ENCODE measurements at regions not wholly inside any gene's neighbourhood (a gene's known extent, or its start where the extent isn't known, plus 50 kb on each side); places are given as distances from the start of the nearest gene placed in this dataset.

DNA sequence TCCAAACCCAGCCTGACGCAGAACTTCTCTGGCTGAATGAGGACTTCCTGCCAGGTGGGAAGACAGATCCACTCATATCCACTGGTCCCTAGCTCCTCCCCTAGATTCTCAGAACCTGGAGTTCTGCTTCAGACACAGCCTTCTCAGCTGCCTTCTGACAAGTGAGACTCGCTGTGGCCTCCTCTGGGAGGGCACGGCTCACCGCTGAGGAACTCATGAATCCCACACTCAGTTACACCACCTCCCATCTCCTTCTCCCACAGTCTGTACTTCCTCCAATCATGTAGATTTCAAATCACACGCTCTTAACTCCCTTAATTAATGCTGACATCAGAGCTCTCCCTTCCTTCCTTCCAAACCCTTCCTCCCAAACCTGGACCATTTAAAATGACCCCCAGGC, 86.4 kb upstream of the TMEM45B start:
- H3K4me1 ChIP-seq, result peaks cover 10% of the 10 kb centered on the region
- no peaks in the 10 kb centered on the region for H3K27me3 ChIP-seq
- TF ChIP-seq, protein P1, sequence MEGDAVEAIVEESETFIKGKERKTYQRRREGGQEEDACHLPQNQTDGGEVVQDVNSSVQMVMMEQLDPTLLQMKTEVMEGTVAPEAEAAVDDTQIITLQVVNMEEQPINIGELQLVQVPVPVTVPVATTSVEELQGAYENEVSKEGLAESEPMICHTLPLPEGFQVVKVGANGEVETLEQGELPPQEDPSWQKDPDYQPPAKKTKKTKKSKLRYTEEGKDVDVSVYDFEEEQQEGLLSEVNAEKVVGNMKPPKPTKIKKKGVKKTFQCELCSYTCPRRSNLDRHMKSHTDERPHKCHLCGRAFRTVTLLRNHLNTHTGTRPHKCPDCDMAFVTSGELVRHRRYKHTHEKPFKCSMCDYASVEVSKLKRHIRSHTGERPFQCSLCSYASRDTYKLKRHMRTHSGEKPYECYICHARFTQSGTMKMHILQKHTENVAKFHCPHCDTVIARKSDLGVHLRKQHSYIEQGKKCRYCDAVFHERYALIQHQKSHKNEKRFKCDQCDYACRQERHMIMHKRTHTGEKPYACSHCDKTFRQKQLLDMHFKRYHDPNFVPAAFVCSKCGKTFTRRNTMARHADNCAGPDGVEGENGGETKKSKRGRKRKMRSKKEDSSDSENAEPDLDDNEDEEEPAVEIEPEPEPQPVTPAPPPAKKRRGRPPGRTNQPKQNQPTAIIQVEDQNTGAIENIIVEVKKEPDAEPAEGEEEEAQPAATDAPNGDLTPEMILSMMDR (IDR thresholded peaks at IDR 0.05), result no peak
- TF ChIP-seq POLR2A (IDR thresholded peaks at IDR 0.05), result no peak
- no peaks in the 10 kb centered on the region for H3K36me3 ChIP-seq (replicated peaks in 1 of 2; ENCODE audit: insufficient read depth in 1 of 2, low read depth in 2 of 2)
- intact Hi-C loops (cut with DNase I), result no loop called here
- WGBS, 2 donors, result 71 to 74% methylated on average over 5 of the region's 5 CpGs
- H3K27ac ChIP-seq, result no peak overlapping the region
- ATAC-seq (no peak), DNase-seq (no peak)
- H3K4me3 ChIP-seq, result no peak overlapping the region
- no peaks in the 10 kb centered on the region for H3K9me3 ChIP-seq

DNA sequence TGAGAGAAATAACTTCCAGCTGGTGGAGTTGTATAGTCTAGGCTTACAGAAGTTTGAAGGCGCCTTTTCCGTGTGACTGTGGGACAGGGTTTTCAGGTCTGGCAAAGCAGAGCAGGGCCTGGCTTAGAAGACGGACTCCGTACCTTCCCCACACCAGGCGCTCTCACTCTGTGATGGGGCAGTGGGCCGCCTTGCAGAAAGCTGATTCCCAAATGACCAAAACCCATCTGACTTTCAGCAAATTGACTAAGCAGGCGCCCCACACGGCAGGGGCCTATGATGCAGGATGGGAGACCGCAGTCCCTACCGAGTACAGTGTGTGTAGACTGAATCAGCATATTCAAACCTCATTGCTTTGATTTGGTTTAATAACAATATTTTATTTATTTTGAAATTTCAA, 85.8 kb upstream of the TMEM45B start:
- ATAC-seq (no peak), DNase-seq (no peak)
- Histone ChIP-seq H3K4me3 (no peak overlapping the region), H3K27me3 (no peaks in the 10 kb centered on the region), H3K27ac (no peak overlapping the region), H3K9me3 (no peaks in the 10 kb centered on the region), H3K4me1 (peaks cover 10% of the 10 kb centered on the region), H3K36me3 (replicated peaks in 1 of 2; ENCODE audit: insufficient read depth in 1 of 2, low read depth in 2 of 2) (no peaks in the 10 kb centered on the region)
- WGBS, 2 donors, result 90 to 94% methylated on average over 10 of the region's 10 CpGs
- intact Hi-C loops (cut with DNase I), result no loop called here
- TF ChIP-seq, protein P1 (IDR thresholded peaks at IDR 0.05), result no peak
- no peak for TF ChIP-seq POLR2A (IDR thresholded peaks at IDR 0.05)

- ATAC-seq, result no peak
- no peak overlapping the region for H3K27ac ChIP-seq
- H3K4me1 ChIP-seq, result peaks cover 10% of the 10 kb centered on the region
- H3K36me3 ChIP-seq (replicated peaks in 1 of 2; ENCODE audit: insufficient read depth in 1 of 2, low read depth in 2 of 2), result no peaks in the 10 kb centered on the region
- H3K4me3 ChIP-seq, result no peak overlapping the region
- WGBS, 2 donors, result 42 to 47% methylated on average over 8 of the region's 8 CpGs
- intact Hi-C loops (cut with DNase I), result no loop called here
- no peaks in the 10 kb centered on the region for H3K27me3 ChIP-seq
- no peaks in the 10 kb centered on the region for H3K9me3 ChIP-seq
- TF ChIP-seq, protein P1 (IDR thresholded peaks at IDR 0.05), result no peak
- TF ChIP-seq POLR2A (IDR thresholded peaks at IDR 0.05), result no peak
- no peak for DNase-seq
Observed at GRCh38 chr11:129731316-129731715, 84.3 kb upstream of the TMEM45B start.

DNA sequence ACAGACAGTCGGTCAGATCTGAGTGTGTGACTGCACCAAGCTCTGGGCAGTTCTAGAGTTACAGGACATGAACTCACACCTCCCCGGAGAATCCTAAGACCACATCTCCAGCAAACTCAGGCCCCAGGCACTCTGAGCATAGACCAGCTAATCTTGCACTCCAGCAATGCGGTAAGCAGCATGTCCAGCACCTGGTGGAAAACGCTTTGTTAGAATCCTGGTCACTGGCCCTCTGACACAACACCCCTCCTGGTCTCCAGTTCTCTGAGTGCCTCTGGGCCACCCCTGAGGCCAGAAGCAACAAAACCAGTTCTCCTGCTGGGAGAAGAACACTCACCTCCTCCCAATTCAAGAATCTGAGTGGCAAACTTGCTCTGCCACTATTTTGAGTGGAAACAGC, 82.7 kb upstream of the TMEM45B start:
- DNase-seq (no peak), ATAC-seq (no peak)
- Histone ChIP-seq H3K4me3 (no peak overlapping the region), H3K36me3 (replicated peaks in 1 of 2; ENCODE audit: insufficient read depth in 1 of 2, low read depth in 2 of 2) (no peaks in the 10 kb centered on the region), H3K27ac (no peak overlapping the region), H3K4me1 (peaks cover 10% of the 10 kb centered on the region), H3K9me3 (no peaks in the 10 kb centered on the region), H3K27me3 (no peaks in the 10 kb centered on the region)
- 0 to 67% methylated on average over 1 to 4 of the region's 4 CpGs for WGBS, 2 donors
- TF ChIP-seq, protein P1 (IDR thresholded peaks at IDR 0.05), result no peak
- no peak for TF ChIP-seq POLR2A (IDR thresholded peaks at IDR 0.05)
- intact Hi-C loops (cut with DNase I), result no loop called here

DNA sequence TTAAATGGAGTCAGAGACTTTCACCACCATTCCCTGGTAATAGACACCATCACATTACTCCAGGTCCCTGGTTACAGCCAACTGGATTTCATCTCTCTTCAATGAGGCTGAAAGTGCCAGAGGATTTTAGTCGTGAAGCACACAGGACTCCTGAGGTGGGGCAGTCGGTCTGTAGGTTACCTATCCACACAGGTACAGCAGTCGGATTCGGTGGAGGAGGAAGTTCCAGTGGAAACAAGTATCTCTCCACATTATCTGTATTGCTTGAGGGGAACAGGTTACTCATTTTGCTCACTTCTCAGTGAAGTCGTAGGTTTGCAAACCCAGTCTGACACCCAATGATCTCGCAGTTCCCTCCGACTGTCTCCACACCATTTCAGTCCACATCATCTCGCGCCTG, 82.3 kb upstream of the TMEM45B start:
- intact Hi-C loops (cut with DNase I), result no loop called here
- no peak overlapping the region for H3K4me3 ChIP-seq
- no peak overlapping the region for H3K27ac ChIP-seq
- no peaks in the 10 kb centered on the region for H3K27me3 ChIP-seq
- no peak for DNase-seq
- TF ChIP-seq, protein P1 (IDR thresholded peaks at IDR 0.05), result no peak
- TF ChIP-seq POLR2A (IDR thresholded peaks at IDR 0.05), result no peak
- H3K4me1 ChIP-seq, result peaks cover 6% of the 10 kb centered on the region
- no peak for ATAC-seq
- H3K36me3 ChIP-seq (replicated peaks in 1 of 2; ENCODE audit: insufficient read depth in 1 of 2, low read depth in 2 of 2), result no peaks in the 10 kb centered on the region
- no peaks in the 10 kb centered on the region for H3K9me3 ChIP-seq
- WGBS, 2 donors, result 82 to 85% methylated on average over 9 of the region's 9 CpGs
